C4-2B (cell line): ENCODE measurements at regions not wholly inside any gene's neighbourhood (a gene's known extent, or its start where the extent isn't known, plus 50 kb on each side); places are given as distances from the start of the nearest gene placed in this dataset.

ENCODE experiments used
- H3K27ac ChIP-seq: fragments of 450-650 bp; 2 replicates; pipeline ENCODE4 v1.5.1; 2017
- ZFX ChIP-seq: fragments of 450-650 bp; IDR thresholded peaks from 2 replicates; pipeline ENCODE4 v1.6.1; 2017
- TF ChIP-seq, protein P1 (sequence below): fragments of 450-650 bp; conservative IDR thresholded peaks from 2 replicates; pipeline ENCODE4 v1.5.1; 2017; ENCODE audit warnings: mild to moderate bottlenecking

GRCh38 chr18:2144811-2145210, 426.5 kb downstream of the METTL4 start:
- no peak overlapping the region for H3K27ac ChIP-seq
- TF ChIP-seq ZFX: no peak
- TF ChIP-seq, protein P1, sequence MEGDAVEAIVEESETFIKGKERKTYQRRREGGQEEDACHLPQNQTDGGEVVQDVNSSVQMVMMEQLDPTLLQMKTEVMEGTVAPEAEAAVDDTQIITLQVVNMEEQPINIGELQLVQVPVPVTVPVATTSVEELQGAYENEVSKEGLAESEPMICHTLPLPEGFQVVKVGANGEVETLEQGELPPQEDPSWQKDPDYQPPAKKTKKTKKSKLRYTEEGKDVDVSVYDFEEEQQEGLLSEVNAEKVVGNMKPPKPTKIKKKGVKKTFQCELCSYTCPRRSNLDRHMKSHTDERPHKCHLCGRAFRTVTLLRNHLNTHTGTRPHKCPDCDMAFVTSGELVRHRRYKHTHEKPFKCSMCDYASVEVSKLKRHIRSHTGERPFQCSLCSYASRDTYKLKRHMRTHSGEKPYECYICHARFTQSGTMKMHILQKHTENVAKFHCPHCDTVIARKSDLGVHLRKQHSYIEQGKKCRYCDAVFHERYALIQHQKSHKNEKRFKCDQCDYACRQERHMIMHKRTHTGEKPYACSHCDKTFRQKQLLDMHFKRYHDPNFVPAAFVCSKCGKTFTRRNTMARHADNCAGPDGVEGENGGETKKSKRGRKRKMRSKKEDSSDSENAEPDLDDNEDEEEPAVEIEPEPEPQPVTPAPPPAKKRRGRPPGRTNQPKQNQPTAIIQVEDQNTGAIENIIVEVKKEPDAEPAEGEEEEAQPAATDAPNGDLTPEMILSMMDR: no peak

GRCh38 chr18:2146092-2146491, 425.2 kb downstream of the METTL4 start:
- TF ChIP-seq ZFX: no peak
- TF ChIP-seq, protein P1: no peak
- no peak overlapping the region for H3K27ac ChIP-seq

DNA sequence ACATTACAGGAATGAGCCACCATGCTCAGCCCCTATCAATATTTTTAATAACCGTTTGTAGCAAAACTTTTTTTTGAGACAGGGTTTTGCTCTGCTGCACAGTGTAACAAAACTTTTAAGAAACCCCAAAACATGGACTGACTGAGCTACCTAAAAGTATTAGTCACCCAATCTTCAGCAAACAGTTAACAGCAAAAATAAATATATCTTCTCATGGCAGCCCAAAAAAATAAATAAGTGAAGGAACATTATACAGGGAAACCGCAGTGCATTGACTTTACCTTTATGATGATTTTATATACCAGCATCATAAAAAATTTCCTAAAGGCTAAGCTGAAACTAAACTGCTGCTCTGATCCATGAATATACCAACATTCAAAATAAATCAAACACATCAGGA, 424.6 kb downstream of the METTL4 start:
- no peak overlapping the region for H3K27ac ChIP-seq
- no peak for TF ChIP-seq ZFX
- TF ChIP-seq, protein P1: no peak

DNA sequence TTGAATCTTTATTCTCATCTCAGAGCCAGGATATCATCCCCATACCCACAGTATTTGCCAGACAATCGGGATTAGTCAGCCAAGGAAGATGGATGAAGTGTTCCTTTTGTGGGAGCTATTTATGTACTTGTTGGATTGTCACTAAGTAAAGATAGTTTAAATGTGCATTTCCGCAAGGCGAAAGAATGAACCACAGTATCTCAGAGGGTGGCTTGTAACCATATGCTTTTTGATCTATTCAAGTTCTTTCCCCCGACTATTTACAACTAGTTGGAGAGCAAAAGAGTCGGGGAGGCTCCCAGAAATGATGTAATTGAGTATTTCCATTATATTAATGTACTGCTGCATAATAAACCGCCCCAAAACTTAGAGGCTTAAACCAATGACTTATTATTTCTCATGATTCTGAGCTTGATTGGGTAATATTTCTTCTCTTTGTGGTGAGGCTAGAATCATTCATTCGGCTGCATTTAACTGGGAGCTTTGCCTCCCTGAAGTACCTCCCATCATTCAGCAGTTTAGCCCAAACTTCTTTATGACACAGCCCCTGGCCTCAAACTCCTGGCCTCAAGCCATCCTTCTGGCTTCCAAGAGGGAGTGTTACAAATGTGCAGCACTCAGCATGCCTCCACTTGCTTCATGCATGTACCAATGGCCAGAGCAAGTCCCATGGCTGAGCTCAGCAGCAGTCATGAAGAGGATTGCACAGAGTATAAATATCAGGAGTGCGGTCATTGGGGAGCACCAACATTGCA, 423.7 kb downstream of the METTL4 start:
- H3K27ac ChIP-seq: no peak overlapping the region
- TF ChIP-seq ZFX: no peak
- TF ChIP-seq, protein P1: no peak

- H3K27ac ChIP-seq: no peak overlapping the region
- TF ChIP-seq, protein P1: no peak
- no peak for TF ChIP-seq ZFX
Observed at GRCh38 chr18:2148823-2149222, 422.5 kb downstream of the METTL4 start.

- no peak overlapping the region for H3K27ac ChIP-seq
- TF ChIP-seq ZFX: no peak
- TF ChIP-seq, protein P1: no peak
Observed at GRCh38 chr18:2150566-2150965, 420.7 kb downstream of the METTL4 start.

DNA sequence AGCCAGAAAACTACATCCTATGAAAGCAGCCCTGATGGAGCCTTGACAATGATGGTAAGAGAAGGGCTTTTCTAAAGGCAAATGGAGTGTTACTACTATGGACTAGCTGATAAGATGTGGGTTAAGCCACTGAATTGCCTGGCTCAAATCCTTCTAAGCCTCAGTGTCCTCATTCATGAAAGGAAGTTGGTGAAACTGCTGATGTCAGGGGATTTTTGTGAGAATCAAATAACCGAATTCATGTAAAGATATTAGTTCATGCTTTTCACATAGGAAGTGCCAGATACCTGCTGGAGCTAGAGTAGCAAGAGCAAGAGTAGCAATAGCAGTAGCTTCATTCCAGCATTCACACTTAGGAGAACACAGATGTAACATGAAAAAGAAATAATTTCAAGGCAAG, 417.0 kb downstream of the METTL4 start:
- H3K27ac ChIP-seq: no peak overlapping the region
- TF ChIP-seq, protein P1: no peak
- no peak for TF ChIP-seq ZFX
